Suprapubic skin (tissue), 3 donors: ENCODE measurements at regions not wholly inside any gene's neighbourhood (a gene's known extent, or its start where the extent isn't known, plus 50 kb on each side); places are given as distances from the start of the nearest gene placed in this dataset.

Experiments
- CTCF ChIP-seq, 2 donors: fragments of 200-600 bp in 1 of 2; fragments of 450-650 bp in 1 of 2; sonication (generic) in 1 of 2; IDR thresholded peaks; one replicate each; pipeline ENCODE4 v1.5.1; 2016 to 2019; ENCODE audit warnings: antibody characterized with exemption in 2 of 2, mild to moderate bottlenecking in 1 of 2, moderate library complexity in 1 of 2
- POLR2A ChIP-seq, 2 donors: fragments of 450-650 bp; IDR thresholded peaks; one replicate each; pipeline ENCODE4 v1.6.1; 2017; ENCODE audit warnings: antibody characterized with exemption in 2 of 2, mild to moderate bottlenecking in 2 of 2, moderate library complexity in 2 of 2

- TF ChIP-seq CTCF (IDR thresholded peaks at IDR 0.05) = no peak
- no peak for TF ChIP-seq POLR2A (IDR thresholded peaks at IDR 0.05)
Observed at GRCh38 chr4:41427931-41428600, 109.9 kb upstream of the LIMCH1 start.
